T-helper 2 cell treated with Interferon-gamma antibody and Interleukin-4, amounts not matched to agents 100 ng/mL and 5 ng/mL, for 36 hours (primary cell): ENCODE measurements at regions not wholly inside any gene's neighbourhood (a gene's known extent, or its start where the extent isn't known, plus 50 kb on each side); places are given as distances from the start of the nearest gene placed in this dataset.

Experiments used
- intact Hi-C: fragments of 100-400 bp; cut with micrococcal nuclease; formaldehyde crosslinking; loops from one replicate; pipeline ENCODE4 v1.15.1; 2023

- intact Hi-C loops = no loop called here
Measured at GRCh38 chr7:17507717-17508116, 209.3 kb downstream of the AHR start.

GRCh38 chr7:17512181-17512675, 213.8 kb downstream of the AHR start:
- intact Hi-C loops = no loop called here

DNA sequence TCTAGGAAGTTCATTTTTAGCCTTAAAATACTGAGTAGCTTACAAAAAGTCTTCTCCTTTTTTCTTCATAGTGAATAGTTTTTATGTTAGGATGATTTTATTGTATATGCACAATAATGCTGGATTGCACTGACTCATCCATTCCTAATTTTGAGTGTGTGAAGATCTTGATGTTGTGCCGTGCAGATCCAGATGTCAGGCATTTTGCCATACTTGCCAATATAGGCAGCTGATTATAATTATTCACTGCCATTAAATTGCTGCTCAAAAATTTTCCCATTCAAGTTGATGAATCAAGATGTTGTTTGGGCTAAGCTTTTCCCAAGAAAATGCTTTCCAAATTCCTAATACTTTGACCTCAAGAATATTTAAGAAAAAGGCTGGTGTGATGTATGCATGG, 218.3 kb downstream of the AHR start:
- intact Hi-C loops = no loop called here

GRCh38 chr7:17520941-17521340, 222.5 kb downstream of the AHR start:
- intact Hi-C loops = no loop called here

DNA sequence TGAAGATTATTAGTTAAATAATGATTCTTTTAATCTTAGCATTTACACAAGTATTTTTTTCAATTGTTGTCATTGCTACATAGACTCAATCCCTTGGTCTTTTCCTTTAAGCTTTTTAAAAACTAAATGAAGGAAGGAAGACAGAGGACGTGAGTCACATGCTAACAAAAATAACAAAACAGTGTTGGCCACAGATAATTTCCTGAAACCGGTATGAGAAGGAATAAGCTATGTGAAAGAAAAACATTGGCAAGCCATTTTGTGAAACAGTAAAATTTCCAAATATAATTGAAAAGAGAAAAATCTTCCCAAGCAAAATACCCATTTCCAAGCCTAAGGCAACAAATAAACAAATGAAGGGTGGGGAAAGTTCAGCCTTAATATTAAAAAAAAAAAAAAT, 223.0 kb downstream of the AHR start:
- intact Hi-C loops = no loop called here

DNA sequence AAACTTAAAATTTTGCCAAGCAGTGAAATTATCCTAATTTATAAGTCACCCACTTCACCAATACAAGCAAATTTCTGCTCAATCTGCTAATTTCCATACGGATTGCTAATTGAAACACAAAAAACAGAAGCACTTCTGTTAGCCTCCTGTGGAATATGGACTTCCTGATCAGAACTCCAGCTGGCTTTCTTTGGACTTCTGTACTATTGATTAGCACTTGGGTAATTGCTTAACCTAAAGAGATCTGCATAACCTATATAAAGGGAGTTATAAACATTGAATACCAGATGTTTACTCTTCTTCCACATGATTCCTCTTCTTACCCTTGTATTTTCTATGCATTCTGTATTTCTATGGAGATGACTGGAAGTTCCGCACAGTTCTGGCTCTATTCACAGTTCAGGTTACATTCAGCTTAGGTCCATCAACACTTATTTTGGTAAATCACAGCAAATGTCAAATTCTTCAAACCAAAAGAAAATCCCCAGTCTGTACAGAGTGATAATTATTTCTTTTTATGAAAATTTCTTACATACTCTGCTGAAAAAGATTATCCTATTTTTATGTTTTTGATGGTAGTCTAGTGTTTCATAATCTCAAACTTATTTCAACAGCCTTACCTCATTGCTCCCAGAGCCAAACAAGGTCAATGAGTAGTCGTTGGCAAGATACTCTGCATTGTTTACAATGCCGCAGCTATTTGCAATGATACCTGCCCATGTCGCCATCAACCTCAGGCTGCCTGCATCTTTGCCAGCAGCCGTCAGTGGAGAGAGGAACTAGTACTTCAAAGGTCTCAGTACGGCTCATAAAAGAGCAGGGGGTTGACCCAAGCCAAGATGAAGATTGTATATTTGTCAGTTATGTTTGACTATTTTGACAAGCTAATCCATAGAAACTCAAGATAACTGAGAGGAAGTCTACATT, 225.6 kb downstream of the AHR start:
- intact Hi-C loops = no loop called here

GRCh38 chr7:17524746-17525145, 226.3 kb downstream of the AHR start:
- intact Hi-C loops = no loop called here

DNA sequence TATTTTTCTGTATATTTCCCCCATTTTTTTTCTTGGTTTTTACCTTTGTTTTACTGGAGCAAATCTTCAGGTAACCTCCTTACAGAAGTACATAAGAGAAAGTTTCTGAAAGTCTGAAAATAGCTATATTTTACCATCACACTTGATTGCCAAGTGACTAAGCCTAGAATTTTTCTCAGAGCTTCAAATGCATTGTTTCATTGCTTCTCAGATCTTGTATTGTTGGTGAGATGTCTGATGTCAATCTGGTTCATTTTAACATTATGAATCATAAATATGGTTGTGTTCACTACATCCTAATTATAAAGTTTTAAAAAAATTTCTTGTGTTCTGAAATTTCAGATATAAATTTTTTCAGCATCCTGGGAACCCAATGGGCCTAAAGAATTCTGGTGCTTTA, 228.2 kb downstream of the AHR start:
- intact Hi-C loops = no loop called here

GRCh38 chr7:17528636-17529035, 230.2 kb downstream of the AHR start:
- intact Hi-C loops = no loop called here

- intact Hi-C loops = loop anchor here (5.0 kb wide), 3 partner anchors 233 to 603 kb away; partner anchors contain the start of gene AHR
Measured at GRCh38 chr7:17530244-17530643, 231.8 kb downstream of the AHR start.

DNA sequence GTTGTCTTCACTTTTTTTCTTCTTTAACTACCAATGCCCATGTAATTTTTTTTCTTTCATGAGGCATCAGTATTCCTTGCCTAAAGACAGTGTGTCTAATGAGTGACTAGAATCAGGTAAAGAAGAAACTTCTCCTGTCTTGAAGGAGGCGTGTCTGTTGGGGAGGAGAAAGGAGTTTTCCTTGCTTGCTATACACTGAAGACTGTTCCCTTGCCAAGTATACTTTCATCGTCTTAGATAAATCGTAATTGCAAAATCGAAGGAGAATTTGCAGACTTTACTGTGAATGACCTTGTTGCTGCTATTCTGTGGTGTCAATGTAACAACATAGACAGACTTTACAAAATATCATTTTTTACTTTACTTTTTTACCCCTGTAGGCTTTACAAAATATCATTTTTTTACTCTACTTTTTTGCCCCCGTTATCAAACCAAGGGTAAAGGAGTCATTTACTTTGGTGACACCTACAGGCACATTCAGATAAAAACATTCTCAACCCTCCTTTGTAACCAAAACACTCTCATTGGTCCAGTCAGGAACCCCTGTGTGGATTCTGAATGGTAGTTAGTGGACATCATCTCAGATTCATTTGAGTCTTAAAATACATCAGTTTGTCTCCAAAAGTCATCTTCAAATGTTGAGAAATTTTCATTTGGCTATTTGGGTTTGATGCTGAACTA, 232.4 kb downstream of the AHR start:
- intact Hi-C loops = loop anchor here (1.0 to 5.0 kb wide), 4 partner anchors 234 to 604 kb away; partner anchors contain the start of gene AHR

- intact Hi-C loops = loop anchor here (5.0 kb wide), 3 partner anchors 236 to 606 kb away; partner anchors contain the start of gene AHR
Measured at GRCh38 chr7:17532861-17533404, 234.5 kb downstream of the AHR start.

DNA sequence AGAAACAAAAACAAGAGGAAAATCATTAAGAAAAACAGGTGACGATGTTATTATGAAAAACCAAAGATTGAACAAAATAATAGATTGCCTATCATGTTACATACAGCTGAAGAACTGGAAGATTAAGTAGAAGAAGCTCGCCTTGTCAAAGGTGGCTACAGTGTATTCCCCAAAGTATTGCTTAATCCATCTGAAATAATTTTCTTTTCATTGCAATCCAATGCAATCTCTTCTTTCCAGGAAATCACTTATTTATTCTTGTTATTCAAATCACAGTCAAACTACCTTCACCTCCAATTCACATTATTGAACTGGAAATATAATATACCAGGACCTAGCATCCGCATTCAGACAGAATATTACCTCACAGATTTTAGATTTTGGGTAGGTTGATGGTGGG, 235.9 kb downstream of the AHR start:
- intact Hi-C loops = loop anchor here (5.0 kb wide), 3 partner anchors 237 to 607 kb away; partner anchors contain the start of gene AHR

DNA sequence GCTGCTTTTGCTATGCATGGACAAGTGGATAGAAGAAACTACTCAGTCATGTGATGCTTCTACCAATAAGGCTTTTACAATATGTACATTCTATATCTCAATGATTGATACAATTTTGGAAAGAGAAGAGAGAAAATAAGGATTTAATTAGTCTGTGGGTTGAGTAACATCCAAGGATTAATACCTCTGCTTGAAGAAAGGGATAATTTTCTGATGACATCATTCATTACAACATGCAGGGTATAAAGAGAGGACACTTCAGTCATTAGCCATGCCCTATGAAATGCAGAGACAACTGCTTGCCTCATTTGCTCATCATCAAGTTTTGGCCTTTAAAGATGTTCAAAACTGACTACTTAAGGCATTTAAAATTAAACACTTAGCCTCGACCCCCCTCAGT, 237.3 kb downstream of the AHR start:
- intact Hi-C loops = no loop called here

- intact Hi-C loops = no loop called here
Measured at GRCh38 chr7:17544401-17544800, 245.9 kb downstream of the AHR start.

DNA sequence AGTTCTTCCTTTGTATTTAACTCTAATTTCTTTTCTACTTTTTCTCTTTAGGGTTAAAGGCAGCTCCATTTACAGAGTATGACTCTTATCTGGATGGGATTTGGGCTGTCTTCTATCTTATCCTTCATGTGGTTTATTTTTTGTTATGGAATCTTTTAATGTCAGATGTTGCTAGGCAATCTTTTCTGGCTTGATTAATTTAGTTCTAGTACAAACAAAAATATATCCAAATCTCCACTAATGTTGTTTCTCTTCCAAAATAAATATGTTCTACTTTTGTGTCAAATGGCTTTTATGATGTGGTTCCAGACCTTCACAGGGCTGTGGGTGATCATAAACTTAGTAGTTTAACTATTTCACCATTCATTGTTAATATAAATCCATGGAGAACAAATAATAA, 246.9 kb downstream of the AHR start:
- intact Hi-C loops = no loop called here

DNA sequence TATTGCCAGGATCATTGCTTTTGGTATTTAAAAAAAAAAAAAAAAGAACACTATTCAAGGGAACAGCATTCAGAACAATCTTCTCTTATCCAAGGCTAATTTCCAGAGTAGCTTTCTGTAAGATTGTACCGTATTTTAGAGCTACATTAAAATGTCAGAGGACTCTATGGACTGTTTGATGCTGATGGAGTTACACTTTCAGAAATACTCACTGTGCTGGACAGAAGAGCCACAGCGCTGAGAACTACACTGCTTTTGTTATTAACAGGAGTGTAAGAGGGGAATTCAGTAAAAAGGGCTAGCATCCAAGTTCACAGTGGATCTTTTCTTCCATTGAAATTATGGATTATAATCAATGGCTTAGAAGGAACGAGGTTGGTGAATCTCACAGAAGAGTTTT, 247.7 kb downstream of the AHR start:
- intact Hi-C loops = no loop called here

- intact Hi-C loops = no loop called here
Measured at GRCh38 chr7:17546592-17546991, 248.1 kb downstream of the AHR start.

DNA sequence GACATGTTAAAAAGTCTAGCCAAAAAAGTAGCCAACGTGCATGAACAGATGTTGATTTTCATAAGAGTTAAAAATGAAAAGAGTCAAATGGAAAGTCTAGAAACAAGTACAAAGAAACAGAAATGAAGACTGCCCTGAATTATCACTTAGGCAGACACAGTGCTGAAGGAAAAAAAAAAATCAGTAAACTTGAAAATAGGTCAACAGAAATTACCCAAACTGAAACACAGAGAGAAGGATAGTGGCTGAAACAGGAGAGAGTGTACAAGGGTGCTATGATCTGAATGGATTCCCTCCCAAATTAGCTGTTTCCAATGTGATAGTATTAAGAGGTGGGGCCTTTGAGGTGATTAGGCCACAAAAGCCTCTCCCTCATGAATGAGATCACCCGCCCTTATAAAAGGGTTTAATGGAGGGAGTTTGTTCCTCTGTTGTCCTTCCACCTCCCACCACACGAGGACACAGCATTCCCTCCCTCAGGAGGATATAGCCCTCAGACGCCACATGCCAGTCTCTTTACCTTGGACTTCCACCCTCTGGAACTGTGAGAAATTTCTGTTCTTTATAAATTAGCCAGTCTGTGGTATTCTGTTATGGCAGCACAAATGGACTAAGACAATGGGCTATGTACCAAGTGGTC, 249.7 kb downstream of the AHR start:
- intact Hi-C loops = no loop called here

DNA sequence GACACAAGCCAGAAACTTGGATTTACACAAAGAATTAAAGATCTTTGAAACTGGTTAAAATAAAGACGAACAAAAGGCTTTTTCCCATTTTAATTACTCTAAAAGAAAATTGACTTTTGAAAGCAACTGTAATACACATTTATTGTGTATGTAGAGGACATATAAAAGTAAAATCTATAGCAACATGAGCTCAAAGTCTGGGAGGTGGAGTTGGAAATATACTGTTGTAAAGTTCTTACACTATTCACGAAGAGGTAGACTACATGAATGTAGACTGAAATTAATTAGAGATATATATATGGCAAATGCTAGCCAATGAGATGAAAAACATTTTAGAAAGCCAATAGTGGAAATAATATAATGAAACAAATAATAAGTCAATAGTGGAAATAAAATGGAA, 251.0 kb downstream of the AHR start:
- intact Hi-C loops = no loop called here

- intact Hi-C loops = no loop called here
Measured at GRCh38 chr7:17552373-17552772, 253.9 kb downstream of the AHR start.
